Coronary artery (tissue), 2 donors: ENCODE measurements at regions not wholly inside any gene's neighbourhood (a gene's known extent, or its start where the extent isn't known, plus 50 kb on each side); places are given as distances from the start of the nearest gene placed in this dataset.
"Not testable (repeated sequence)": the region's sequence is repeated elsewhere in the genome, so short reads cannot be mapped to it uniquely, and the experiment has no call there.

Source experiments
- DNase-seq: peaks from one replicate; pipeline ENCODE4 v3.0.0-alpha.2; 2017; ENCODE audit warnings: low spot score
- H3K27ac ChIP-seq, 2 donors: fragments of 200-600 bp; sonication (generic); one replicate each; pipeline ENCODE4 v1.5.1; 2016 to 2019
- H3K4me3 ChIP-seq: fragments of 200-600 bp; sonication (generic); 2 replicates; pipeline ENCODE4 v1.5.1; 2016; ENCODE audit warnings: mild to moderate bottlenecking, moderate library complexity
- TF ChIP-seq, protein P1 (sequence below): fragments of 200-600 bp; sonication (generic); IDR thresholded peaks from one replicate; pipeline ENCODE4 v1.5.1; 2019; ENCODE audit warnings: antibody characterized with exemption

DNA sequence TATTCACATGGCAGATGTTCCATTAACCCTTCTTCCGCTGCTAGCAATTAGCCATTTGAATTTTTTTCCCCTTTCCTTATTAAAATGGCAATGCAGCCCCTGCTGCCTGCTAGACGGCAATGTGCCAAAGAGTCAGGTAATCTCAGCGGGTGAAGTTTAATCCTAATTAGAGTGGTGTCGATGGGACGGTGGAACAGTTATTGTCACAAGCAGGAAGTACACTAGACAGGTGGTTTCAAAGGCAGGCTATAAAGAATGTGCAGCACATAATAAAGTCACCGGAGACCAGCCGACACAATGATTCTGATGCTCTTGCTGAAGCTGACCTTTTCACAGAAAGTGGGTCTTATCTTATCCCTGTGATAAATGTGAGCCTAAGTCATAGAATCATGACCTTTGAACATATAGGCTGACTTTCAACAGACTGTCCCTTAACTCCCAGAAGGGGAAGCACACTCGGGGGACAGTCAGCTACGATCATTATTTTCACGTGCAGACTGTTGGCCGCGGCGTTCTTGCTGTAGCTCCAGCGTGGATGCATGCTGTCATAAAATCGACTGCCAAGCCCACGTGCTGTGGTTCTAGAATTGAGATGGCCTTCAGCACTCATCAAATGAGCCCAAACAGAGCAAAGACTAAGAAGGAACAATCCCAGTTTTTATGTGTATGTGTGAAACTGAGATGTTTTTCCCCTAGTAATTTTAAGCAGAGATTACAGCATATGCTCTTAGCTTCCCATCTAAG lies 926.2 kb upstream of the SOX11 start:
- DNase-seq = no peak
- Histone ChIP-seq H3K4me3 (no peak overlapping the region), H3K27ac (no peak overlapping the region)
- TF ChIP-seq, protein P1, sequence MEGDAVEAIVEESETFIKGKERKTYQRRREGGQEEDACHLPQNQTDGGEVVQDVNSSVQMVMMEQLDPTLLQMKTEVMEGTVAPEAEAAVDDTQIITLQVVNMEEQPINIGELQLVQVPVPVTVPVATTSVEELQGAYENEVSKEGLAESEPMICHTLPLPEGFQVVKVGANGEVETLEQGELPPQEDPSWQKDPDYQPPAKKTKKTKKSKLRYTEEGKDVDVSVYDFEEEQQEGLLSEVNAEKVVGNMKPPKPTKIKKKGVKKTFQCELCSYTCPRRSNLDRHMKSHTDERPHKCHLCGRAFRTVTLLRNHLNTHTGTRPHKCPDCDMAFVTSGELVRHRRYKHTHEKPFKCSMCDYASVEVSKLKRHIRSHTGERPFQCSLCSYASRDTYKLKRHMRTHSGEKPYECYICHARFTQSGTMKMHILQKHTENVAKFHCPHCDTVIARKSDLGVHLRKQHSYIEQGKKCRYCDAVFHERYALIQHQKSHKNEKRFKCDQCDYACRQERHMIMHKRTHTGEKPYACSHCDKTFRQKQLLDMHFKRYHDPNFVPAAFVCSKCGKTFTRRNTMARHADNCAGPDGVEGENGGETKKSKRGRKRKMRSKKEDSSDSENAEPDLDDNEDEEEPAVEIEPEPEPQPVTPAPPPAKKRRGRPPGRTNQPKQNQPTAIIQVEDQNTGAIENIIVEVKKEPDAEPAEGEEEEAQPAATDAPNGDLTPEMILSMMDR = no peak

- H3K4me3 ChIP-seq = no peak overlapping the region
- TF ChIP-seq, protein P1 = no peak
- no peak for DNase-seq
- H3K27ac ChIP-seq = no peak overlapping the region
Observed at GRCh38 chr2:4775668-4776067, 916.5 kb upstream of the SOX11 start.

- TF ChIP-seq, protein P1 = no peak
- H3K27ac ChIP-seq = no peak overlapping the region
- H3K4me3 ChIP-seq = no peak overlapping the region
- DNase-seq = no peak
Observed at GRCh38 chr2:4780679-4781078, 911.5 kb upstream of the SOX11 start.

- Histone ChIP-seq H3K27ac (no peak overlapping the region), H3K4me3 (no peak overlapping the region)
- TF ChIP-seq, protein P1 = no peak
Observed at GRCh38 chr2:4782647-4783046, 909.5 kb upstream of the SOX11 start.

DNA sequence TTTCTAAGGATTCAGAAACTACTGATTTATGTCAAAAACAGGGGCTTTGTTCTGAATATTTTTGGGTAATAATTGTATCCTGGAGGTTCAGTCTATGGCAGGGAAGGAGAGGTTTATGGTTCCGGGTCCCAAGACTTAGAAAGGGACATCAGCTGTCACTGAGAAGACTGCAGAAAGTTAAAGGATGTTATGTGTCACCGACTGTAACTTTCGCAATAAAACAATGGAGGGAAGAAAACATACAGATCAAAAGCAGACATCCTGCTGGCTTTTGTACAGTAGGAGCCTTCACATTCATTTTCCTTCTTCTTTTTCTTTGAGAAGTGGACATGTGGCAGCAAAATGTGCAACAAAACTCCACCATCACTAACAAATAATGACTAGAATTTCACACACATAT lies 900.7 kb upstream of the SOX11 start:
- DNase-seq = no peak
- Histone ChIP-seq H3K27ac (no peak overlapping the region), H3K4me3 (no peak overlapping the region)
- TF ChIP-seq, protein P1 = no peak

More at GRCh38 chr2:4782647-4783046, 909.5 kb upstream of the SOX11 start:
- no peak for DNase-seq

- no peak overlapping the region for H3K27ac ChIP-seq
- no peak for DNase-seq
- TF ChIP-seq, protein P1 = no peak
- H3K4me3 ChIP-seq = no peak overlapping the region
Observed at GRCh38 chr2:4792126-4792525, 900.1 kb upstream of the SOX11 start.

DNA sequence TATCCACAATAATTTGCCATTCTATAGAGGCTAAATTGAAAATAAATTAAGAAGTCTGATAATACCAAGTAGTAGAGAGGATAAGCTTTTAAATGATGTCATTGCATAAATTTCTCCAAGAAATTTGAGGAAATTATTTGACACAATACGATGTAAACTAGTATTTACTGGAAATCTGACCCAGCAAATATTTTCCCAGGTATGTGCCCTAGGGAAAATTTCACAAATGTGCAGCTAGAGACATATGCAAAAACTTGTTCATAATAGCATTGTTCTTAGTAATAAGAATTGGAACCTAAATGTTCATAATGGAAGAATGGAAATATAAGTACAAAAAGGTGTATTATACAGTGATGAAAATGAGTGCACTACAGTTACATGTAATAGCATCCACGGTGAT lies 888.8 kb upstream of the SOX11 start:
- Histone ChIP-seq H3K27ac (no peak overlapping the region), H3K4me3 (no peak overlapping the region)
- TF ChIP-seq, protein P1 = no peak
- no peak for DNase-seq

GRCh38 chr2:4814137-4814536 lies 878.0 kb upstream of the SOX11 start:
- not testable (repeated sequence) for DNase-seq, H3K4me3 ChIP-seq, H3K27ac ChIP-seq
